Pancreas (tissue), 10 donors: ENCODE measurements at regions not wholly inside any gene's neighbourhood (a gene's known extent, or its start where the extent isn't known, plus 50 kb on each side); places are given as distances from the start of the nearest gene placed in this dataset.
"Not testable (repeated sequence)": the region's sequence is repeated elsewhere in the genome, so short reads cannot be mapped to it uniquely, and the experiment has no call there.

ENCODE experiments used
- ATAC-seq, 4 donors: fragments of 200-7000 bp; cut with Tn5 transposase; one replicate each; pipeline versions ENCODE4 v1.8.0 to v1.9.1; 2020; ENCODE audit warnings: mild to moderate bottlenecking in 4 of 4, moderate library complexity in 4 of 4
- DNase-seq, 6 donors: peaks; one replicate each; pipeline ENCODE4 v3.0.0-alpha.2; 2020
- FAIRE-seq: peaks from 2 replicates; lab custom pipeline; 2012; peaks lifted over from hg19 to GRCh38; lab: Jason Lieb, UNC
- H3K27ac ChIP-seq, 4 donors: fragments of 200-600 bp; sonication (generic); 1 replicate in 3 of 4; 2 replicates in 1 of 4; pipeline versions ENCODE4 v1.5.0 to v1.8.0; 2020
- H3K27me3 ChIP-seq, 4 donors: fragments of 200-600 bp; one replicate each; pipeline ENCODE4 v1.8.0; 2021
- H3K36me3 ChIP-seq, 3 donors: fragments of 200-600 bp; sonication (generic) in 1 of 3; one replicate each; pipeline versions ENCODE4 v1.5.0 to v1.8.0; 2020 to 2021
- H3K4me1 ChIP-seq, 3 donors: fragments of 200-600 bp; one replicate each; pipeline ENCODE4 v1.8.0; 2021
- H3K4me3 ChIP-seq, 4 donors: fragments of 200-600 bp; sonication (generic) in 2 of 4; one replicate each; pipeline versions ENCODE4 v1.5.0 to v1.8.0; 2020 to 2021
- H3K9me3 ChIP-seq, 4 donors: fragments of 200-600 bp; one replicate each; pipeline ENCODE4 v1.8.0; 2021
- CTCF ChIP-seq, 4 donors: fragments of 200-600 bp; sonication (generic) in 3 of 4; IDR thresholded peaks; one replicate each; pipeline versions ENCODE4 v1.5.0 to v1.8.0; 2021; ENCODE audit warnings: antibody characterized with exemption in 4 of 4
- WGBS, 2 donors: extraction: QIAGEN DNeasy Blood & Tissue Kit; methylation state at CpG; one replicate each; pipeline ENCODE4 v1.1.7; 2013; 5-methylcytosine and 5-hydroxymethylcytosine counted together
- intact Hi-C, 3 donors: fragments of 100-400 bp; cut with DNase I; formaldehyde crosslinking; loops; one replicate each; pipeline versions ENCODE4 v1.11.1 to v1.14.2; 2022
- donor health status: healthy with polysubstance abuse.
- donor health status: DM: no; HTN: no; CAD: no; lungs with moderate emphysema.
- donor health status: DM: no; HTN: no; CAD: no.
- donor health status: control.
- donor health status: control.
- donor health status: Bipolar disorder and iron deficiency.
- donor health status: DM: yes; HTN: yes; CAD: no.
- donor health status: DM: no; HTN: no; CAD: no.
- donor health status: DM: no; HTN: no; CAD: no.
- donor health status: DM: yes; HTN: yes; CAD: no.

DNA sequence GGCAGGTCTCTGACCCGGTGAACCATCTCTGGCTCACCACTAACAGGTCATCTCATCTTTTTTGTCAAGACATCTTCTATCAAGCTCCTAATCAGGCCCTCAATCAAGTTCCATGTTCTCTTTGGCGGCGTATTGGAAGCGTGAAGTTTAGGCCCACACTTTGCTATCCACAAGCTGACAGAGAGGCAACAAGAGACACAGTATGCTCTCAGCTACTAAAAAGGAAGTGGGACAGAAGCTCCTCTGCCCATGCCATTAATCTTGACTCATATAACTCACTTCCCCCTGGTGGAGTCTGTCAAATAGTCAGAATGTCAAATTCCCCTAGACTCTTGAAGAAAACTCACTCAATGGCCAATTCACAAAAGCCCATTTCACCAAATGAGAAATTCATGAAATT lies 77.6 kb upstream of the TMC1 start:
- Histone ChIP-seq H3K4me3 (no peak overlapping the region), H3K27ac (no peak overlapping the region), H3K27me3 (no peaks in the 10 kb centered on the region), H3K4me1 (no peaks in the 10 kb centered on the region), H3K36me3 (no peaks in the 10 kb centered on the region), H3K9me3 (no peaks in the 10 kb centered on the region)
- intact Hi-C loops: no loop called here
- ATAC-seq: peak in 2 of 4 donors; percentile 70 to 79
- 92 to 97% methylated on average over 4 of the region's 4 CpGs for WGBS, 2 donors
- no peak for FAIRE-seq
- no peak for TF ChIP-seq CTCF (IDR thresholded peaks at IDR 0.05)
- DNase-seq: no peak

GRCh38 chr9:72441848-72442607 lies 77.0 kb upstream of the ZFAND5 start:
- Histone ChIP-seq H3K27me3 (no peaks in the 10 kb centered on the region), H3K27ac (no peak overlapping the region), H3K4me1 (no peaks in the 10 kb centered on the region), H3K4me3 (no peak overlapping the region), H3K9me3 (no peaks in the 10 kb centered on the region), H3K36me3 (no peaks in the 10 kb centered on the region)
- 77 to 80% methylated on average over 2 of the region's 2 CpGs for WGBS, 2 donors
- TF ChIP-seq CTCF (IDR thresholded peaks at IDR 0.05): no peak
- FAIRE-seq (no peak), DNase-seq (no peak), ATAC-seq (no peak)
- intact Hi-C loops: no loop called here

DNA sequence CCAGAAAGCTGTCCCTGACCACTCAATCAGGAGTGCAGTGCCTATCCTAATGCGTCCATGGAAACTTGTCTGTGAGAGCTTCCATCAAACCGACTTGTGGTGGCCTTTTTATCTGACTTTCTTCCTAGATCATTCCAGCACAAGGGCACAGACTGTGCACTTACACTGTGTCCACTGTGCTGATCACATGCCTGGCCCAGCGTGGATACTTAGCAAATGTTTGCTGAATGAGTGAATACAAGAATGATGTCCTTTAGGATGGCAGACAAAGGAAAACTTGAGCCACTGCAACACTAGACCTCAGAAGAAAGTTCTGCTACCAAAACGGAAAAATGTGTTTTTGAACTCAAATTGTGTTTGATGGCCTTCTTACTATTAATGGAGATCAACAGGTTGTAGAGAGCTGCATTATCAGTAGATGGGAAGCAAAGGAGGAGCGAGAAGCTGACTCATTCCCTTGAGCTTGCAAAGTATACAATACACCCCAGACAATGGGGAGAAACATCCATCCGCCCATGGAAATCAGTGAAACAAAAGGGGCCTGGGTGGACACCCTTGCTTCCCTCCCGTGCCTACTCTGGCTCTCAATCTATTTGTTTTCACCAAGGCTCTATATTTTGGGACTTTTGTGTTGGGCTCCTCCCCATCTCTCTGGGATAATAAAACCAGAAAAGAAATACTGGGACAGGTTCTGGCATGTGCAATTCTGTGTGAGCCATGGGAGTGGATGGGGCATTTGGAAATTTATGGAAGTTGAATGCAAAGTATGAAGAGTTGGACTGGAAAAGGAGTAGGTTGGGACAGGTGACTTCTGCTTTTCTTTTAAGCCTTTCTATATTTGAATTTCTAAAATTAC lies 76.2 kb upstream of the ZFAND5 start:
- no peak for TF ChIP-seq CTCF (IDR thresholded peaks at IDR 0.05)
- Histone ChIP-seq H3K27me3 (no peaks in the 10 kb centered on the region), H3K9me3 (no peaks in the 10 kb centered on the region), H3K4me1 (no peaks in the 10 kb centered on the region), H3K27ac (no peak overlapping the region), H3K36me3 (no peaks in the 10 kb centered on the region), H3K4me3 (no peak overlapping the region)
- WGBS, 2 donors: 82 to 89% methylated on average over 7 of the region's 7 CpGs
- intact Hi-C loops: no loop called here
- FAIRE-seq (no peak), ATAC-seq (no peak), DNase-seq (no peak)

- Histone ChIP-seq H3K9me3 (no peaks in the 10 kb centered on the region), H3K4me1 (no peaks in the 10 kb centered on the region), H3K27ac (no peak overlapping the region), H3K4me3 (no peak overlapping the region), H3K27me3 (no peaks in the 10 kb centered on the region), H3K36me3 (no peaks in the 10 kb centered on the region)
- FAIRE-seq (no peak), DNase-seq (no peak), ATAC-seq (peak in 2 of 4 donors; percentile 43 to 66)
- intact Hi-C loops: no loop called here
- 92 to 93% methylated on average over 2 of the region's 2 CpGs for WGBS, 2 donors
- TF ChIP-seq CTCF (IDR thresholded peaks at IDR 0.05): no peak
Observed at GRCh38 chr9:72440378-72440777, 75.4 kb upstream of the ZFAND5 start.

GRCh38 chr9:72433616-72434267 lies 68.7 kb upstream of the ZFAND5 start:
- peak in 1 of 4 donors; percentile 39 for ATAC-seq
- not testable (repeated sequence) for FAIRE-seq

More at GRCh38 chr9:72433616-72434267, 68.7 kb upstream of the ZFAND5 start:
- H3K27ac ChIP-seq, intact Hi-C loops, H3K4me1 ChIP-seq, H3K36me3 ChIP-seq, DNase-seq, H3K4me3 ChIP-seq, H3K9me3 ChIP-seq, H3K27me3 ChIP-seq: not testable (repeated sequence)
- WGBS, 2 donors: 78 to 83% methylated on average over 12 of the region's 12 CpGs
